T47D (cell line): ENCODE measurements at regions not wholly inside any gene's neighbourhood (a gene's known extent, or its start where the extent isn't known, plus 50 kb on each side); places are given as distances from the start of the nearest gene placed in this dataset.
A peak's percentile ranks its signal among the peaks of the same experiment; 100 is the strongest.

ENCODE experiments used
- DNase-seq, 2 experiments: peaks; one replicate each; pipeline versions ENCODE4 v3.0.0 to v3.0.0-alpha.2; 2011 to 2012; ENCODE audit warnings: low read depth in 1 of 2, low spot score in 1 of 2
- JUND ChIP-seq: IDR thresholded peaks from 2 replicates; pipeline ENCODE4 v1.6.1; 2012; ENCODE audit warnings: low read depth
- in situ Hi-C: cut with HindIII; loops from 2 replicates; pipeline ENCODE4 v1.10.0; 2016; ENCODE audit warnings: low sequenced_read_pairs, low pct_unique_long_range_greater_than_20kb

GRCh38 chr2:146949400-146949799, 895.4 kb upstream of the ACVR2A start:
- in situ Hi-C loops: no loop called here
- no peak for DNase-seq
- no peak for TF ChIP-seq JUND

- no peak for TF ChIP-seq JUND
- in situ Hi-C loops: no loop called here
- DNase-seq: no peak
Measured at GRCh38 chr2:146944601-146945000, 900.2 kb upstream of the ACVR2A start.

- TF ChIP-seq JUND: no peak
- no peak for DNase-seq
- in situ Hi-C loops: no loop called here
Measured at GRCh38 chr2:146939991-146940685, 904.7 kb upstream of the ACVR2A start.

- in situ Hi-C loops: no loop called here
- TF ChIP-seq JUND: no peak
- no peak for DNase-seq
Measured at GRCh38 chr2:146934921-146935320, 909.9 kb upstream of the ACVR2A start.

DNA sequence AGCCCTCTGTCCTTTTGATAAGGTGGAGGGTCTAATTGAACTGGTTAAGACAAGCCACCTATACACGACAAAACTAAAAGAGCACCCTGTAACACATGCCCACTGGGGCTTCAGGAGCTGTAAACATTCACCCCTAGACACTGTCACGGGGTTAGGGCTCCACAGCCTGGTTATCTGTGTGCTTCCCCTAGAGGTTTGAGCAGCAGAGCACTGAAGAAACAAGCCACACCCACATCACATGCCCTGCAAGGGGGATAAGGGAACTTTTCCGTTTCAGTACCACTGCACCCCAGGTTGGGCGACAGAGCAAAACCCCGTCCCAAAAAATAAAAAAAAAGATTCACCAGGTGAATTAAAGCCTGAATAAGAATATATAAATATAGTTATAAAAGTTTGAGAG, 913.7 kb upstream of the ACVR2A start:
- DNase-seq: no peak
- no peak for TF ChIP-seq JUND
- in situ Hi-C loops: no loop called here

- in situ Hi-C loops: no loop called here
- DNase-seq: peak in 1 of 2 experiments; percentile 68
- no peak for TF ChIP-seq JUND
Measured at GRCh38 chr2:146927080-146927711, 917.6 kb upstream of the ACVR2A start.

DNA sequence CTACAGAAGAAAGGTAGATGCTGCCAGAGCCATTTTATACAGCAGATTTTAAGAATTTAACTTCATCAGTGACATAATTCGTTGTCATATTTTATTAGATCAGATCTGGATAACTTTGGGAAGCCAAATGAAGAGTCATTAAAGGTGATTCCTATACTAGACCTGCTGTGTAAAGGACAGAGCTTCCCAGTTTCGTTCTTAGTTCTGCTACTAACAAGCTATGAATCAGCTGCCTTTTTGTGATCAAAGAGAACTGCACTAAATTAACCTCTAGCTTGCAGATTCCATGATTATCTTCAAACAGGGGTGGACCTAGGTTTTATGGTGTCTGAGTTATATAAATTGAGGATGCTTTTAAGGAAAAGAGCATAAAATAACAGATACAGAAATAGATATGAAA, 926.5 kb upstream of the ACVR2A start:
- in situ Hi-C loops: no loop called here
- DNase-seq: no peak
- TF ChIP-seq JUND: no peak

- TF ChIP-seq JUND: no peak
- in situ Hi-C loops: no loop called here
- no peak for DNase-seq
Measured at GRCh38 chr2:146917431-146918042, 927.3 kb upstream of the ACVR2A start.

- in situ Hi-C loops: no loop called here
- no peak for TF ChIP-seq JUND
Measured at GRCh38 chr2:146916914-146917313, 927.9 kb upstream of the ACVR2A start.

DNA sequence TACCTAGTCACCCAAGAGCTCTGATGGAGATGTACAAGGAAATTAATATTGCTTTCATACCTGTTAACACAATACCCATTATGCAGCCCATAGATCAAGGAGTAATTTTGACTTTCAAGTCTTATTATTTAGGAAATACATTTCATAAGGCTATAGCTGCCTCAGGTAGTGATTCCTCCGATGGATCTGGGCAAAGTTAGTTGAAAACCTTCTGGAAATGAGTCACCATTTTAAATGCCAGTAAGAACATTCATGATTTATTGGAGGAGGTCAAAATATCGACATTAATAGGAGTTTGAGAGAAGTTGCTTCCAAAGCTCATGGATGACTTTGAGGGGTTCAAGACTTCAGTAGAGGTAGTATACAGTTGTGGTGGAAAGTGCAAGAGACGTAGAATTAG, 931.4 kb upstream of the ACVR2A start:
- in situ Hi-C loops: no loop called here
- TF ChIP-seq JUND: no peak

More at GRCh38 chr2:146916914-146917313, 927.9 kb upstream of the ACVR2A start:
- peak in 1 of 2 experiments; percentile 12 for DNase-seq

GRCh38 chr2:146912536-146912935, 932.3 kb upstream of the ACVR2A start:
- in situ Hi-C loops: no loop called here
- no peak for TF ChIP-seq JUND
- no peak for DNase-seq

More for the DNA sequence above, 931.4 kb upstream of the ACVR2A start:
- no peak for DNase-seq

DNA sequence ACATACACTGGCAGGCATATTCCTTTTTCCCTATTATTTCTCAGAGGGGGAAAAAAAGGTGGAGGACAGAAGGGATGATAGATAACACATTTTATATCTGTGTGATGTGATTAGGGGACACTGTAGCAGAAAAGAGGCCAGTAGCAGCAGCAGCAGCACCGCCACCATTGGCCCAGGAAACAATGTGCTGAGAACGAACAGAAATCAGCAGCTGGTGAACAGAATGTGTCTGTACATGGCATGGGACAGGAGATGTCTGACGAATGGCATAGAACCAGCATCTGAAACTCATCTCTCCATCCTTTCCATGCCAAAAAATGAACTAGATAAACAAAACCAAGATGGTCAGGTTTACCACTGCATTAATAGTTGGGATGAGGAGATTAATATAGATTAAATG, 936.1 kb upstream of the ACVR2A start:
- DNase-seq: no peak
- TF ChIP-seq JUND: no peak
- in situ Hi-C loops: no loop called here

DNA sequence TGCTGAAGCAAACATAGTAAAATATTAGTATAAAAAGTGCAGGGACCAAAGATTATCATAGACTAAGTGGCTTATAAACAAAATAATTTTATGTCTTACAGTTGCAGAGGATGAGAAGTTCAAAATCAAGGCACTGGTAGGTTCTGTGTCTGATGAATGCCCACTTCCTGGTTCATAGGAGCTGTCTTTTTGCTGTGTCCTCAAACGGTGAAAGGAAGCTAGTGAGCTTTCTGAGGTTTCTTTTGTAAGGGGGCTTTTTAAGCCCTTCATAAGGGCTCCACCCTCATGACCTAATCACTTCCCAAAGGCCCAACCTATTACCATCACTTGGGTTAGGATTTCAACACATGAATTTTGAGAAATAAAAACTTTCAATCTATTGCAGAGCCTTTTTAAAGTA, 946.7 kb upstream of the ACVR2A start:
- no peak for TF ChIP-seq JUND
- in situ Hi-C loops: no loop called here
- no peak for DNase-seq

GRCh38 chr2:146894514-146894913, 950.3 kb upstream of the ACVR2A start:
- TF ChIP-seq JUND: no peak
- DNase-seq: no peak
- in situ Hi-C loops: no loop called here
